Dermis blood vessel endothelial cell (primary cell): ENCODE measurements at regions not wholly inside any gene's neighbourhood (a gene's known extent, or its start where the extent isn't known, plus 50 kb on each side); places are given as distances from the start of the nearest gene placed in this dataset.
"Not testable (repeated sequence)": the region's sequence is repeated elsewhere in the genome, so short reads cannot be mapped to it uniquely, and the experiment has no call there.

Source experiments
- DNase-seq: peaks from one replicate; pipeline ENCODE4 v3.0.0; 2010

- not testable (repeated sequence) for DNase-seq
Observed at GRCh38 chr11:43168241-43168640, 143.6 kb upstream of the API5 start.

DNA sequence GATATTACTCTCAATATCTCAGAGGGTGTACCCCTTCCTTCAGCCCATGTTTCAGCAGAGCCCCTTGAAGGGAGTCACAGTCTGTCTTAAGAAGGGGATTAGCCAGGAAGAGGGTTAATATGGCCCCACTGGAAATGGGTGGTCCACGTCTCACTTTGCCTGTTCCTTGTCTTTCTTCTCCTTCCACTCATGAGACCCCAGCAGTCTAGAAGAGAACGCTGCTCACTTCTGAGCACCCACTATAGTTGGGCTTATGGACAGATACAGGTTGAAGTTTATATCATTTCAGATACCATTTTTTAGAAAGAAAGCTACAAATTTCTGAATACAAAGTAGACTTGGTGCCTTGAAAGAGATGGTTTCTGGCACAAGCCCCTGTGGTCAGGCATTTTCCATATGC is 139.3 kb upstream of the API5 start:
- DNase-seq, result no peak

DNA sequence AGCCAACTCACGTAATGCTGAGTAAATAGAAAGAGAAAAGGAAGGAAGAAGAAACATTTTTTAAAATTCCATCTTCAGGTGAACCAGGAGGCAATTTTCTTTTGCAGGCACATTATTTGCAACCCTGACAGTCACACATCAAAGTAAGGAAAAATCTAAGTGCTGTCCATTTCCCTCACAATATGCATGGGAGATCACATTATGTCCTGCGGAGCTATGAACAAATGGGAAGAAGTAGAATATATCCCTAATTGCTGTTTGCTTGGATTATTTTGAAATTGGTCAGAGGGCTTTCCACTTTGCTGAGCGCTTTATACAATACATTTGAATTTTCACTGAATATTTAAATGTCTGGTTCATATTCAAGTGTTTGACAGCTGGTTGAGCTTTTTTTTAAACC is 133.8 kb upstream of the API5 start:
- DNase-seq, result no peak

GRCh38 chr11:43194459-43194858 is 117.3 kb upstream of the API5 start:
- DNase-seq, result not testable (repeated sequence)

- DNase-seq, result no peak
Observed at GRCh38 chr11:43197379-43197778, 114.4 kb upstream of the API5 start.

GRCh38 chr11:43200031-43200430 is 111.8 kb upstream of the API5 start:
- no peak for DNase-seq

DNA sequence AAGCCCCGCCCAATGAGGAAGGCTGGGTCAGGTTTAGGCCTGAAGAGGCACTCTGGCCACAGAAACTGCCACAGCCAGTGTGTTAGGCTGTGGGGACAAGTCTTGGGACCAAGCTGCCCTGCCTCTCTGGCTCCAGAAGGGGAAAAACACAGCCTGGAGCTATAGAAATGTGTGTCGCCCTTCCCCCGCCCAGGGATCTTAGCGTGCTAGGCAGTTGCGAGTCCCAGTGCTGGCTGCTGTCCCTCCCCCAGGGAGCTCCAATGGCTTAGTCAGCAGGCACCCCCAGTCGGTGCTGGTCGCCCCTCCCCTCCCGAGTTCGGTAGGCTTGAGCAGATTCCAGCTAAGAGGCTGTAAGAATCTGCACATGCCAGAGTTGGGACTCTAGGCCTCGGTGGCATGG is 99.5 kb upstream of the API5 start:
- no peak for DNase-seq

GRCh38 chr11:43214471-43214870 is 97.3 kb upstream of the API5 start:
- DNase-seq, result no peak

DNA sequence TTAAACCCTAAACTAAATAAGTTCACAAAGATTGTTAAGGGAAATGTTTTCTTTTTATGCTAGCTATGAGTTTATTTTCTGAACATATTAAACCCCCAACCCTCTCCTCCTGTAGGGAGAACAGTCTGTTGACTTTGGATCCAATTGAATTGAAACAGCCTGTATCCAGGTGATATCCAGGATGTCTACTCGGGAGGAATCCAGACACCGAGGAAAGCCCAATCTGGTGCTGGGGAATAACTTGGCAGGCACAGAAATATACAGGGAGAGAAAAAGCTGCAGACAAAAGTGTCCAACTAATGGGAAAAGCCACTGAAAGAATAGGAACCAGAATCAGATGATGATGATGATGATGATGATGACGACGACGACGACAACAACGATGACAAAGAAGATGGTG is 93.9 kb upstream of the API5 start:
- DNase-seq, result no peak

DNA sequence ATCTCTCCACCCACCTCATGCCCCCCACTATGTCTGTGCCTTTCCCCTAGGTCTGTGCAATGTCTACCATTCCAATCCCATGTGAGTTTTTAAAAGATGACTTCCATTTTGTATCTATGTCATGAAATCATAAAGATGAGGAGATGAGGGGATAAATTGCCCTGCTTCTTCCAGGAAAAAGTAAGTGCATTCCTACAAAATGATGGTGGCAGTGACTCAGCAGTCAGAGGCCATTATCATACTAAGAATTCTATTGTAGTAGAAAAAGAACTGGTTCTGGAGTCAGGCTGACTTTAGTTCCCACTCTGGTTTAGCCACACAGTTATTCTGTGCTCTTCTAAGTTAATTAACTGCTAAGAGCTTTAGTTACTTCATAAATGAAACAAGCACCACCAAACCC is 89.6 kb upstream of the API5 start:
- DNase-seq, result no peak

- DNase-seq, result no peak
Observed at GRCh38 chr11:43223026-43223425, 88.8 kb upstream of the API5 start.

DNA sequence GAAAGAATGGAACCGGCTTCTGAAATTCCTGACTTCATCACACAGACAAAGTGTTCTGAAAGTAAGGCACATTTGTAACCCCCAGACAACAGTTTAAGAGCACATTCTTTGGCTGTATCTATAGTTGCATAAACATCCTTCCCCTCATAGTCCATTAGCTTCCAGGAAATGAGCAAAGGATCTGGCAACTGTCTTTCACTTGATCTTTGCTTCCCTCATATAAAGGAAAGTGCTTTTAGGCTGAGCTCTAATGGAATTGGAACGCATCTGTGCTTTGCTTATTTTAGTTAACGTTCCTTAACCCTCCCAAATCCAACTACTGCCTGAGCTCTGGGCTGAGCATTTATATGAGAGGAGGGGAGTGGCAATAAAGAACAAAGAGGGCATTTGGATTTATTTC is 76.9 kb upstream of the API5 start:
- no peak for DNase-seq

GRCh38 chr11:43238341-43238740 is 73.5 kb upstream of the API5 start:
- no peak for DNase-seq

DNA sequence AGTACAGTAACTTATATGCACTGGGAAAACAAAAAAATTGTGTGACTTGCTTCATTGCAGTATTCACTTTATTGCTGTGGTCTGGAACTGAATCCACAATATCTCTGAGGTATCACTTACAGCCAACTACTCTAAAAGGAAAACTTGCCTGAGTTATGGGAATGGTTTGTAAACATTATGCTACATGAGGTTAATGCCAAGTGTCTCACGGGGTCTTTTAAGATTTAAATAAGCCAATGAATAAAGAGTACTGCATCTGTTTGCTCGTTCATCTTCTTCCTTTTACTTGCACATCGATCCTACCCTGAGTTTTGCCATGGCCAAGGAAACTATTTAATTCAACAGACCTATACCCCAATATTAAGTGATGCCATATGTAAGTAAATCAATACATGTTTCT is 72.0 kb upstream of the API5 start:
- no peak for DNase-seq

GRCh38 chr11:43242401-43242800 is 69.4 kb upstream of the API5 start:
- no peak for DNase-seq

DNA sequence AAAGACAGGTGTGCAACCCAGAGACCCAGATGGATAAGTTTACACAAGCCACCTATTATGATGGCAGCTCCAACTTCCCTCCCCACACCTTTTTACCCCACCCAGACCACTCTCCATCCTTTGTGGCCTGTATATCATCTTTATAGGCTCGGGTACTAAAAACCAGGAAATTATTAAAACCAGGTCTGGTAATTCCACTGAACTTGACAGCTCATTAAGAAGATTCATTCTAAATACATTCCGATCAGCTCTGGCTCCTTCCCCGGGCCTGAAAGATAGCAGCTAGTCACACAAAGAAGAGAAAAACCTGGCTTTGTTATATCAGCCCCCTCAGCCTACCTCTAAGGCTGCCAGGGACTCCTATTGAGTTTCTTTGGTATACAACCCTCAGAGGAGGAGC is 67.9 kb upstream of the API5 start:
- no peak for DNase-seq

- no peak for DNase-seq
Observed at GRCh38 chr11:43245466-43245865, 66.3 kb upstream of the API5 start.

- DNase-seq, result no peak
Observed at GRCh38 chr11:43250309-43250708, 61.5 kb upstream of the API5 start.

DNA sequence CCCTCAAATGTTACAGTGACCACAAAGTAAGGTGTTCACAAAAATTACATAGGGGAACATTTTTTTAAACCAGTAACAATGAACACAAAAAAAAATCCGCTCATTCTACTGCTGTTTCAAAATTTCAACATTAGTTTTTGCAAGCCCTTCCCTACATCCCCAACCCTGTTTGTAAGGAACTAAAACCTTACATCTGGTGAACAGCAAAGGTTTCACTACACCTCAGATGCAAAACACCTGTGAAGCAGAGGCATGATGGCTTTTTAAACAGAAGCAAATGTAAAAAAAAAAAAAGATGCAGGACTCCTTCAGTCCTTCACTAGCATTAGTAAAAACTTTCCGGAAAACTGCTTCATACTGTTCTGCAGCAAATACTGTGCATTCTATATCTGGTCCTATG is 50.0 kb upstream of the API5 start:
- no peak for DNase-seq
